ENCODE measurements at regions not wholly inside any gene's neighbourhood (a gene's known extent, or its start where the extent isn't known, plus 50 kb on each side); places are given as distances from the start of the nearest gene placed in this dataset.

GRCh38 chr2:234157817-234158588 is 107.5 kb downstream of the SPP2 start:
- TF ChIP-seq POLR2A (IDR thresholded peaks at IDR 0.05): no peak
- TF ChIP-seq EP300 (IDR thresholded peaks at IDR 0.05): no peak
